ENCODE measurements at regions not wholly inside any gene's neighbourhood (a gene's known extent, or its start where the extent isn't known, plus 50 kb on each side); places are given as distances from the start of the nearest gene placed in this dataset.
"Not testable (repeated sequence)": the region's sequence is repeated elsewhere in the genome, so short reads cannot be mapped to it uniquely, and the experiment has no call there.

DNA sequence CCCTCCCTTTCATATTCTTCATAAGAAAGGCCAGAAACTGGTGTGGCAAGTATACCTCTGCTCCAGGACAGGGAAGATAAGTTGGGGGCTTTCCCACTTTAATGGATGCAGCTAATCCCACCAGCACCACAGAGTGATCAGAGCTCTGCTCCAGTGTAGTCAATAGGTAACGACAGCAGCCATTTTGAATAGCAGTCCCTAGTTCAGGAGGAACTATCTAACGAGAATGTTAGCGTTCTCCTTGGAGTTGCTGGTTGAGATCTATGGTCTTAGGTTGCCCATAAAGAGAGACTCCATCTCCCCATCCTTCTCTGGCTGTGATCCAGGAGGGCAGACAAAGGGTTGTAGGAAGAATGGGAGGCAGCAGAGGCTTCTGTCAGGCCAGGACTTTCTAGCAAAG, 64.0 kb upstream of the CCDC90B start:
- no peaks in the 10 kb centered on the region for H3K27me3 Mint-ChIP-seq (ENCODE audit: low read depth)
- no peaks in the 10 kb centered on the region for H3K4me1 Mint-ChIP-seq (ENCODE audit: low read depth)
- DNase-seq = no peak
- no peak overlapping the region for H3K27ac Mint-ChIP-seq
- intact Hi-C loops (cut with micrococcal nuclease) = no loop called here
- peaks cover 6% of the 10 kb centered on the region for H3K9me3 Mint-ChIP-seq
- H3K36me3 Mint-ChIP-seq (ENCODE audit: low read depth) = peaks cover 1% of the 10 kb centered on the region
- CTCF ChIA-PET = no interaction called here
- no peak overlapping the region for H3K4me3 Mint-ChIP-seq

DNA sequence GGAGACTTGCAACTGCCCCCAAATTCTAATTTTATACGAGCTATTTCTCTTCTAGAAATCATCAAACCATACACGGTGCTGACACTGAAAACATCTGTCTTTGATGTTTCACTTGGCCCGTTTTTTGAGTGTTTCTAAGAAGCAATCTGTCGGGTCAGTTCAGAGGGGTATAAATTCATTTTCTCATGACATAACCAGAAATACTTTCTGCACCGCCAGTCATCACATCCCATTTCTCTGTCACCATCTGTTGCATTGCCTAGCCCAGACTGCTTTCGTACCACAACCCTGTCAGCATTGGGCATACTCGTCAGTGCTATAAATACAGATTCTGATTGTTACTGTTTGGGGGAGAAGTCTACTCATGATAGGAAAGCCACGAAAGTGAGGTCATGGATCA, 63.1 kb upstream of the CCDC90B start:
- intact Hi-C loops (cut with micrococcal nuclease) = no loop called here
- H3K27me3 Mint-ChIP-seq (ENCODE audit: low read depth) = no peaks in the 10 kb centered on the region
- H3K27ac Mint-ChIP-seq = no peak overlapping the region
- H3K4me1 Mint-ChIP-seq (ENCODE audit: low read depth) = no peaks in the 10 kb centered on the region
- H3K4me3 Mint-ChIP-seq = no peak overlapping the region
- peaks cover 6% of the 10 kb centered on the region for H3K9me3 Mint-ChIP-seq
- CTCF ChIA-PET = no interaction called here
- no peak for DNase-seq
- H3K36me3 Mint-ChIP-seq (ENCODE audit: low read depth) = peaks cover 1% of the 10 kb centered on the region

DNA sequence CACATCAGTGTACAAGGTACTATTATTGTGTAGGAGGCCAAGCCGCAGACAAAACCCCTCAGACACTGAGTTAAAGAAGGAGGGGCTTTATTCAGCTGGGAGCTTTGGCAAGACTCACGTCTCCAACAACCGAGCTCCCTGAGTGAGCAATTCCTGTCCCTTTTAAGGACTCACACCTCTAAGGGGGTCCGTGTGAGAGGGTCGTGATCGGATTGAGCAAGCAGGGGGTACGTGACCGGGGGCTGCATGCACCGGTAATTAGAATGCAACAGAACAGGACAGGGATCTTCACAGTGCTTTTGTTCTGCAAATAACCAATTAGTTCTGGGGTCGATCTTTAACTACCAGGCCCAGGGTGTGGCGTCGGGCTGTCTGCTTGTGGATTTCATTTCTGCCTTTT, 60.5 kb upstream of the CCDC90B start:
- intact Hi-C loops (cut with micrococcal nuclease); H3K27me3 Mint-ChIP-seq (ENCODE audit: low read depth); CTCF ChIA-PET: not testable (repeated sequence)

DNA sequence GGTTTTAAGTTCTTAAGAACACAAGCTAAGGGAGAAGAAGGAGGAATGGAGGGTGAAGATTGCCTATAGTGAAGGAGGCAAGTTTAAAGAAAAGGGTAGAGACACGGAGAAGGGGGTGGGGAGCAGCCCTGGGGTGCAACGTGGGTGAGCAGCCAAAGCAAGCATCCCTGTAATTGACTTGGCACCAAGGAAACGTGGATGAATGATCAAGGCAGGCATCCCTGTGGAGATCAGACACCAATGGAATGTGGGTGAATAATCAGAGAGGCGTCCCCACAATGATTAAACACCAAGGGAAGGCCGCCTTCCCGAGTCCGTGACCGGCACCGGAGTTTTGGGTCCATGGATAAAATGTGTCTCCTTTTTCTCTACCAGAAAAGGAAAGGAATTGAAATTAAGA, 58.4 kb upstream of the CCDC90B start:
- DNase-seq; H3K4me3 Mint-ChIP-seq; H3K4me1 Mint-ChIP-seq (ENCODE audit: low read depth); H3K36me3 Mint-ChIP-seq (ENCODE audit: low read depth); H3K27ac Mint-ChIP-seq; H3K9me3 Mint-ChIP-seq; CTCF ChIA-PET; H3K27me3 Mint-ChIP-seq (ENCODE audit: low read depth); intact Hi-C loops (cut with micrococcal nuclease): not testable (repeated sequence)

More for the DNA sequence above, 60.5 kb upstream of the CCDC90B start:
- H3K9me3 Mint-ChIP-seq; H3K4me3 Mint-ChIP-seq; H3K36me3 Mint-ChIP-seq (ENCODE audit: low read depth); H3K4me1 Mint-ChIP-seq (ENCODE audit: low read depth); H3K27ac Mint-ChIP-seq; DNase-seq: not testable (repeated sequence)

DNA sequence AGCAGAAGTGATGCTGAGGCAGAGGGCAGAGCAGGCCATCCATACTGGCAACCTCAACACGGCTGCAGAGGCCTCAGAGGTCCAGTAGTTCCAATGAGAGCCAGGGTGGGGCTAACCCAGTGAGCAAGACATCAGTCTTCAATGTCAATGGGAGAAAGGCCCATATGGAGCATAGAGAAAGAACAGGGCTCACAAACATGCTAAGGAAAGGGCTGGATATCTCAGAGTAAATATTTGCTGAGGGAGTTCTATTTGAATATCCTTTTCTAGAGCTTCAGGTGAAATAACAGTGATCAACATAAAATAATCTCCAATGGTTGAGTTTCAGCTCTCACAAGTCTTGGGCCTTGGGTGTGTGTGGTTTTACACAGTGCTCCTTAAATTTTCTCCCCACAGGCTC, 50.8 kb upstream of the CCDC90B start:
- Mint-ChIP-seq H3K4me3 (no peak overlapping the region), H3K9me3 (no peaks in the 10 kb centered on the region), H3K27me3 (ENCODE audit: low read depth) (peaks cover 3% of the 10 kb centered on the region), H3K4me1 (ENCODE audit: low read depth) (peaks cover 2% of the 10 kb centered on the region), H3K27ac (no peak overlapping the region), H3K36me3 (ENCODE audit: low read depth) (no peaks in the 10 kb centered on the region)
- intact Hi-C loops (cut with micrococcal nuclease) = no loop called here
- DNase-seq = no peak
- CTCF ChIA-PET = interaction anchor here (0.5 kb wide), 1 partner anchor 260 kb away, joined by 3 read pairs; no protein-coding TSS in a partner anchor
